HUDEP-2 (cell line): ENCODE measurements at regions not wholly inside any gene's neighbourhood (a gene's known extent, or its start where the extent isn't known, plus 50 kb on each side); places are given as distances from the start of the nearest gene placed in this dataset.

Experiments used
- DNase-seq, 76 experiments: peaks; one replicate each; lab custom pipeline; 2025; ENCODE audit not compliant: unreplicated experiment in 76 of 76; lab: John Stamatoyannopoulos, UW

DNA sequence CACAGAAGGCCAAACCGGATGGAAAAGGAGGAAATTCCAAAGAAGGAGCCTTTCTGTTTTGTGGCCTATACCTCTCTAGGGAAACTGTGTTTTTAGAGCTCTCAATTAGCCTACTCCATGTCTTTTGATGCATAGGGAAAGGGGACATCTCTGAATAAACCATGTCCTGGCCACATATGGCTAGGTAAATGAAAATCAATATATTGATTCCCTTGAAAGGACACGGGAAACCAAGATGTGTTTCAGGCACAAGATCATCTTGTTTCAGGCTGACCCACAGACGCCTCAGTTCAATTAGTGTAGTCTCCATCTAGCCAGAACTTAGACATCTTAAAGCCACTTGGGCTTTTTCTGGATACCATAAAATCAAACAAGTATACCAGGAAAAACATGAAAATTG lies 363.1 kb downstream of the ENC1 start:
- DNase-seq, result no peak

DNA sequence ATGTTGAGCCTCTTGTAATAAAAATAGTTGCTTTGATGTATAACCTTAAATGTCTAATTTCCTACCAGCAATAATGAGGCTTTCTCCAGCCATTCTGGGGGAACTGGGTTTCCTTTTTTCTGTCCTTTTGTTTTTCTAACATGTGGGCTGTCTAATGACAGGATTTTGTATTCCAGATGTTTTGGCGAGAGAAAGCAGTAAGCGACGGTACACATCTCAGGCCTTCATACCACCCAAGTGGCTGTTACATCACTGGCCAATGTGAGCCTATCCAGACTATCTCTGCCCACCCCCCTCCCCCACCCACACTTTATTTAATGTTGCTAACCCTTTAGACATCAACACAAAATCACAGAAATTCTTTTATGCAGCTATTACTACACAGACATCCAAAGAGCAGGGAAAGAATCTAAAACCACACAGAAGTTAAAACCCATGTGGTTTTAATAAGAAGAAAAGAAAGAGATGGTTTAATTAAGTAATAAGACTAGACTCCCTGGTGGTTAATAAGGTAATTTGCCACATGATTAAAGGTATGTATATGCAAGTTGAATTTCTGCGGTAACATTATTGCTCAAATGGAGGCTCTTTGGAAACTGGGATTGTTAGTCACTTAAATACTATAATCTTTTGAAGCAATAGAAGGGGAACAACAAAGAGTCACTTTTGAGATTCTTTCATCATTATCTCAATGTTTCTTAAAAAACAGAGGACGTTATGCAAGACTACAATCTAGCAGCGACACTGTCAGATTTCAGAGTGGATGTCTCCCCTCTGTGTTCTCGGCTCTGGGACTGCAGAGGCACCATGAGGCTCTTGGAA lies 365.1 kb downstream of the ENC1 start:
- DNase-seq, result no peak

- DNase-seq, result no peak
Measured at GRCh38 chr5:74274326-74274725, 366.2 kb downstream of the ENC1 start.

- no peak for DNase-seq
Measured at GRCh38 chr5:74272831-74273451, 367.6 kb downstream of the ENC1 start.

- no peak for DNase-seq
Measured at GRCh38 chr5:74272024-74272775, 368.3 kb downstream of the ENC1 start.

DNA sequence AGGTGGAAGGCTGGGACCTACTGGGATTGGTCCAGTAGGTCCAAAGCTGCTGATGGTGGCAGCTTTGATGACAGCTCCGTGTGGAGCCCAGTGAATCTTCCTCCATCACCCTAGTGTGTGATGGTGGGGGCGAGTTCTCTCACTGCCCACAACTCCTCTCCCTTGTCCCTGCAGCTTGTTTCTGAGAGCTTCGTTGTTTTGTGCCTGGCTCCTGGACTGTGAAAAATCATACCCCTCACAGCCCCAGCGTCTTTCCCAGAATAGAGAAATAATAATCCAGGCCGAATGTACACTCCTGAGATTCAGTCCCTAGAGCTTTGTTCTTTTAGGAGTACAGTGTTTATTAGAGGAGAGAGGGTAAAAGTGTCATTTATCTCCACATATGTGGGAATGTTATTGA lies 372.2 kb downstream of the ENC1 start:
- DNase-seq, result no peak

DNA sequence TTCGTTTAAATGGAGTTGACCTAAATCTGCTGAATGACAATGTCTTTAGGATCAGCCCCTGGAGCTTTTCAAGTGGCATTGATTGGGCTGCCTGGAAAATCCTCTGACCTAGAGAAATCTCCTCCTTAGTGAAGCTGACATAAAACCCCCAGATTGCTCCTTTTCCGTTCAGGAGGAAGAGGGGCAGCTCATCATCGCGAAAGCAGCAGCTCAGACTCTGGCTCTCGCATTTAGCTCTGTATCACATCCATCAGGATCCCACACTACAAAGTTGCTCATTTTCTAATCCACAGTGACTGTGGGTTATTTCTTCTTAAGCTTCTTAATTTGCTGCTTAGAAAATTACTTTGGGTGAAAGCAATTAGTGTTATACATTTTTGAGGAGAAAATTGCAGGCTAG lies 373.7 kb downstream of the ENC1 start:
- no peak for DNase-seq

DNA sequence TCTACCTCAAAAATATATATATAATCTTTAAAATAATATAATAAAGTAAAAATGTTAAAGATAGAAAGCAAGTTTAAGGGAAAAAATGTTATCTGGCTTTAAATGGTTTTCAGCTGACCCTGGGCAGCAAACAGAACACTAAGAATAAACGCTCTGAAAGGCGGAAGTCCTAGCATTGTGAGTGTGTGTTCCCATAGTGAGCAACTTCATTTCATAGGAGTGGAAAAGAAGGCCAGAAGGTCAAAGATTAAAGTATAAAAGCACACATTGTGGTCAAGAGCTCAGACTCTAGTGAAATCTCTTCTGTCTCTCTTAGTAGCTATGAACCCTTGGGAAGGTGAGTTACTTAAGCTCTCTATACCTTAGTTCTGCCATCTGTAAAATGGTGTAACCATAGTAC lies 374.4 kb downstream of the ENC1 start:
- no peak for DNase-seq

DNA sequence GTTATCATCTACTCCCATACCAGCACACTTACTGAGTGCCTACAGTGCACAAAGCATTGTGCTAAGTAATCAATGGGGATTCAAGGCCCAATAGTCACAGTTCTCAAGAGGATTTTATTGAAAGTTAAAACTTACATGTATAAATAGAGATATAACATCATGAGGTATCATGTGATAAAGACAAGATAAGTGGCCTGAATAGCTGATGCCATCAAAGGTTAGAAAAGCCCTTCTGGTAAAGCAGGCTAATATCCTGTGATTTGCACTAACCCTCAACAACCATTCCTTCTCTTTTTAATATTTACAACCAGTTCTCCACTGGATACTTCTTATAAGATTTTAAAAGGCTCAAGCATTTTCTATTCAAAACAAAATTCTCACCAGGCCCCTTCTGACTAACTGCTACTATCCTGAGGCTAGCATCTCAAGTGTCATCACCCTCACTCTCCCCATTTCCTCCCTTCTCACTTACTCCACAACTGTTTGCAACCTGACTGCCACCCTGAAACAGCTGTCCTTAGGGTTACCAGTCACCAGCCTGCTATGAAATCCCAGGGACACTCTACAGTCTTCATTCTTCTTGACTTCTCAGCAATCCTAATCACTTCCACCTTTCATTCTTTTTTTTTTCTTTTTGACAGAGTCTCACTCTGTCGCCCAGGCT lies 377.9 kb downstream of the ENC1 start:
- DNase-seq, result no peak

GRCh38 chr5:74261866-74262265 lies 378.7 kb downstream of the ENC1 start:
- no peak for DNase-seq

DNA sequence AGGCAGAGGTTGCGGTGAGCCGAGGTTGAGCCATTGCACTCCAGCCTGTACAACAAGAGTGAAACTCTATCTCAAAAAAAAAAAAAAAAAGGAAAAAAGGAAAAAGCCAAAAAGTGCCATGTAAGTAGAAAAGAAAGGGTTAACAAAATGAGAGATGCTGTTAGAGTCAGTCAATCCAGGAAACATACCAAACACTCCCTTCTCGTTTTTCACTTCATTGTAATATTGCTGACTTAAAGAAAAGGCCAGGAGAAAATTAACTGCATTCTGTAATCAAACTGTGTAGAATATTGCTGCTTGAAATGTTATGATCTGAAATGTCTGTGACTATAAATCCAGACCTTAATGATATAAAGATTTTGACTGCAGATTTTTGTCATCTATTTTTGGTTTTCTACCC lies 379.1 kb downstream of the ENC1 start:
- DNase-seq, result no peak

DNA sequence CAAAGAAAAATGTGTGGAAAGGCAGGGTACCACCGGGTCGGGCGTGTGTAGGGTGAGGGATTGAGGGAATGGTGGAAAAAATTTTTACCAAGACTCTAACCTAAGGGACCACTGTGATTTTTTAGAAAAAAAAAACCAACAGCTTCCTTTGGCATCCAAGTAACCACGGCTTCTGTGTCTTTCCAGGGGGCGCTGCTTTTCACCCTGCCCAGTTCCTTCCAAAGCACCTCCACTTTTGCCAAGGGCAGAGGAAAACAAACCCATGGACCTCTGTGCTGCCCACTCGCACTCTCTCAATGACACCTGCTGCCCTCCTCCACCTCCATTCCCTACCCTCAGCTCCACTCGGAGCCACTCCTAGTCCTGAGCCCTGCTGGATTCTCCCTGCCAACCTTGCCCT lies 381.0 kb downstream of the ENC1 start:
- DNase-seq, result no peak

DNA sequence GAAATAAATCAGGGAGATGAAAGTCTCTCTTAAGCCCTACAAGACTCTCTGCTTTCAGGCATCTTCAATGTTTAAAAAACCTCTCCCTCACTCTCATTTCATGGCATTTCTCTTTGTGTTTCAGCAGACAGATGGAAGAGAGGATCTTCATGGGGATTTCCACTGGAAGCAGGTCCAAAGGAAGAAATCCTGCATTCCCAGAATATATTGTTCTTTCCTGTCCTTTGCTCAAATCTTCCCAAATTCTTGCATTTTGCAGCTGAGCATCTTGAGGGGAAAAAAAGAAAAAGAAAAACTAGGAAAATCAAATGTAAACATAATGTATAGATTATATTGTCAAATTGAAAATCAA lies 382.2 kb downstream of the ENC1 start:
- DNase-seq, result no peak

- DNase-seq, result peak in 5 of 76 experiments; percentile 1 to 19 (median 5)
Measured at GRCh38 chr5:74257645-74258313, 382.7 kb downstream of the ENC1 start.

DNA sequence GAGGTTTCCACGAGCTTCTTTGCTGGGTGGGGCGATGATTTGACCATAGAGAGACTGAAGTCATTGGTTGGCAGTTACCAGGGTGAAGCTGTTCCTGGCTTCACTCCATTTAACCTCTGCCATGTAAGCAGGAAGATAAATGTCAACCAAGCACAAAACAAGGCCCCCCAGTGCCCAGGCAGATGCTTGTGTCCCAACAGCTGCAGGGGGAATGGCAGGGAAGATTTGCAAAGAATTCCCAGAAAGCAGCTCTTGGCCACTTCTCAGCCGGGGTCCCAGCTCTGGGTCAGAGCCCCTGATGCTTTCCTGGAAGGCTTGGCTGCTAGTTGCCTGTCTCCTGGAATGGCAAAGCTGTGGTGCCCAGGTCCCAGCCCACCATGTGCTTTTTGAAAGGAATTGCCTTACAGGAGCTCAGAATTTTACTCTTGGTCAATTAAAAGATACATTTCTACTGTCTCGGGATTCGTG lies 383.4 kb downstream of the ENC1 start:
- DNase-seq, result no peak

DNA sequence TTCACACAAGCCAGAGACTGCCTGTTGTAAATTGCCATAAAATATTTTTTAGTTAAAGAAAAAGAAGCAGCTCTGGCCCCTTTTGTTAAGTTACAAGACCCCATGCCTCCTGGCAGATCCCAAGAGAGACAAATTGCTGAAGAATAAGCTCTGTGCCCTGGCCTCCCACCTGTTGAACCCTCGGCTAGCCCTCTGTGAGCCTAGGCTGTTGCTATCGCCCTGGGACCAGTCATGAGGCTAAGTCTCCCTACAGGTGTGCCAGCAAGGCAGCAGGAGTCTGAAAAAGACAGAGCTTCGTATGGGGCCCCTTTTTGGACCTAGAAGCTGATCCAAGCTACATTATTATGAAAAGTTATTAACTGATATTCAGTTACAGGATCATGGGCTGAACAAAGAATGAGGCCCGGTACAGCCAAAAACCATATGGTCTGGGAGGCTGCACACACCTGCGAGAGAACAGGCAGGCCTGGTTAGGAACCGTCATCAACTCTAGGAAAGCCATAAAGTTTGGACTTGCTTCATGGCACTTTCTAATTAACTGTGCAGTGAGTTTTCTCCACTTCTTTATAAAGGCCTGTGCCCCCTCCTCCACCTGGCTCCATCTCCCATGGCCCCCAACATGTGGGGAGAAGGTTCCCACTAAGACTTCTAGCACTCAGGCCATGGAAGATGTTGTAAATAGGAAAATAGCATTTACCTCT lies 384.7 kb downstream of the ENC1 start:
- no peak for DNase-seq

DNA sequence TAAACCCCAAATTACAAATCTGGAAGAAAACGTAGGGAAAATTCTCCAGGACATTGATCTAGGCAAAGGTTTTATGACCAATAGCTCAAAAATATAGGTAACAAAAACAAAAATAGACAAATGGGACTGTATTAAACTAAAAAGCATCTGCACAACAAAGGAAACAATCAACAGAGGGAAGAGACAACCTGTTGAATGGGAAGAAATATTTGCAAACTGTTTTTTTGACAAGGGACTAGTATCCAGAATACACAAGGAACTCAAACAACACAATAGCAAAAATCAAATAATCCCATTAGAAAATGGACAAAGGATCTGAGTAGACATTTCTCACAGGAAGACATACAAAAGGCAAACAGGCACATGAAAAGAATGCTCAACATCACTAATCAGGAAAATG lies 386.3 kb downstream of the ENC1 start:
- no peak for DNase-seq

- DNase-seq, result no peak
Measured at GRCh38 chr5:74252044-74252443, 388.5 kb downstream of the ENC1 start.

DNA sequence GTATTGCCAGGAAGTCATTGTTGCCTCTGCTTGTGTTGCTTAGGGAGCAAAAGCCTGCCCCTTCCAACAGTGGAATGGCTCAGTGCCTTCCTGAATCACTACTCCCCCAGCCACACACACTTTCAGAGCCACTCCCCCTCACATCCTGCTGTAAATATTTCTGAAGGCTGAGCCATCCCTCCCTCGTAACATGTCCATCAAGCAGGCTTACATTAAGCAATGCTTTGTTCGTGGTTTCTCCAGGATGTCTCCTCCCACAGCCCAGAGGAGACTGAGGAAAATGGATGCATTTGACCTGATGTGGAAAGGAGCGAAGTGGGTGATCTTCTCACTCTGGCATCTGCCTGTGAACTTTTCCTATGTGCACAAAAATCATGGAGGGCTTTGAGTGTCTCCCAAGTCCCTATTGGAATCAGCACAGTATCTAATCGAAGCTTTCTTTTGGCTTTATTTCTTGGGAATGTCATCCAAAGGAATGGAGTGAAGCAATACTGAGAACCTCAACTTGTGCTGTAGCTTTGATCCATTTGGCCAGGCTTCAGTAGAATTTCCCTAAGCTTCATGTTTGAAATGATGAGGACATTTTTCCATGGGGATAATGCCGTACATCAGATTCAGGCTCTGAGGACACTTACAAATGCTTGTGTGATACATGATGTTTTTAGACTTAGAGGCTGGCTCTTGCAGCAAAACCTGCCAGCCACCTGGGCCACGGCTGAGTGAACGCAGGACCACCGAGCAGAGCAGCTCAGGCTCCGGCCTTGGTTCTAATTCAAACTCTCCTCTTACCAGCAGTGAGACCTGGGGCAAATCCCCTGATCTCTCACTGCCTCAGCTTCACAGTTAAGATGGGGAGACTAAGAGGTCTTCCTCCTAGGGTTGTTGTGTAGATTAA lies 389.1 kb downstream of the ENC1 start:
- no peak for DNase-seq
